HTR-8/SVneo (cell line): ENCODE measurements at regions not wholly inside any gene's neighbourhood (a gene's known extent, or its start where the extent isn't known, plus 50 kb on each side); places are given as distances from the start of the nearest gene placed in this dataset.

Experiments
- DNase-seq: peaks from one replicate; pipeline ENCODE4 v3.0.0; 2011; ENCODE audit warnings: low spot score, mixed read lengths; ENCODE audit not compliant: insufficient read length
- FAIRE-seq: peaks from 2 replicates; lab custom pipeline; 2011; peaks lifted over from hg19 to GRCh38; lab: Jason Lieb, UNC

DNA sequence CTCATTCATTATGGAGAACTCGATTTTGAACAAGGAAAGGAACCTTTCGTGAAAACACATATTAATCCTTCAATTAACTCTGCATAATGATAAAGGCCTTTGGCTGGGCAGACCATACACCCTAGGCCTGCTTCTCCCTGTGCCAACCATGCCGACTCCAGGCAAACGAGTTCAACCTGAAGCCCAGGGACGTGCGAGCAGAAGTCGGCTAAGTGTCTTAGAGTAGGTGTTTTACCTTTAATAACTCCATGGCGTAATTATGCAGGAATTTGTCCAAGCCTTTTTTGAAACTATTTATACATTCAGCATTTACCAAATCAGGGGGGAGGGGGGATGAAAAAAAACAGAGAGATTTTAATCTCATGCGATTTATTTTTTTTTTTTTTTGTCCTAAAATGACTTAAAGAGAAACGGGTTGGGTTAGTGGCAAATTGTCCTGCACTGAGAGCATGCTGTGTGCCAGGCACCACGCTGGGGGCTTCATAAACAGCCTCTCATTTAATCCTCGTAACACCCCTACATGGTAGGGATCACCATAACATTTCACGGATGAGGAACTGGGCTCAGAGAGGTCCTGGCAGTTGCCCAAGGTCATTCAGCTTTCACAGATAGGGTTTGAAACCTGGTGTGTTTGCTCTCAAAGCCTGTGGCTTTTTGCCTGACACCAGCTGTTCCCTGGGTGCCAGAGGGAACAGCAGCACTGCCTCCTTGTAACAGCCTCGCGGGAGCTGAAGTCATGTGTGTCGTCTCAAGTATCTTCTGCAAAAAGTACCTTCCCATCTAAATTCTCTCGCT lies 423.9 kb downstream of the MN1 start:
- no peak for DNase-seq
- FAIRE-seq, result no peak

GRCh38 chr22:27378311-27378800 lies 423.2 kb downstream of the MN1 start:
- DNase-seq (no peak), FAIRE-seq (no peak)

GRCh38 chr22:27378995-27379394 lies 422.6 kb downstream of the MN1 start:
- FAIRE-seq (no peak), DNase-seq (no peak)

DNA sequence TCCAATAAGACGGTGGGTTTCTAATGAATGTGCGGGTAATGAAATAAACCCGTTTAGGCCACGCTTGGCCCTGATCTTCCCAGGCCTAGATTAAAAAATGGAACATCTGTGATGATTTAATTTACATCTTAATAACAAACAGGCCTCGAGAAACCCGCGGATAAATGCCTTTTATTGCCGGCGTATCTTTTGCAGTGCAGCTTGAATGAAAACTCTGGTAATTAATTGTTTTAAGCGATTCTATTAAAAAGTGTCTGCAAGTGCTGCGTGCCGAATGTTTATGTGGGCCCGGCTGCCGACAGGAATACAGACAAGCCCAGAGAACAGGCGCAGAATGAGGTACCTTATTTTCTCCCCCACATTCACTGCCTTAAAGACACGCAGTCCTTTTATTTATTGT lies 420.7 kb downstream of the MN1 start:
- FAIRE-seq (no peak), DNase-seq (no peak)

DNA sequence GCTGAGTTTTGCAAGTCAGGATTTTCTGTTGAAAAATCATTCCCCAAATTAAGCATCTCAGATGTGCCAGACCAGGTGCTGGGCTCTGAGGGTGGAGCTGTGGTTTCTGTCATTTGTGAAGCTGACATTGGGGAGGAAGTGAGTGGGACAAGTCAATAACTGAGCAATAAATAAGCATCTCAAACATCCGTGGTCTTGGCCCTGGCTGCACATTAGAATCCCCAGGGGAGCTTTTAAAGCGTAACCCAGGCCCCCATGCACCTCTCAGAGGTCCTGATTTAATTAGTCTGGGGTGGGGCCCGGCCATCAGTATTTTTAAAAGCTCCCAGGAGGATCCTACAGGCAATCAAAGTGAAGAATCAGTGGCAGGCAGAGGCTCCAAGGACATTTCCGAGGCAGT lies 420.0 kb downstream of the MN1 start:
- DNase-seq, result no peak
- FAIRE-seq, result no peak

- DNase-seq, result no peak
These were observed 419.4 kb downstream of the MN1 start for GRCh38 chr22:27381960-27382742.

GRCh38 chr22:27382947-27383346 lies 418.6 kb downstream of the MN1 start:
- FAIRE-seq (no peak), DNase-seq (no peak)

More at GRCh38 chr22:27381960-27382742, 419.4 kb downstream of the MN1 start:
- no peak for FAIRE-seq

DNA sequence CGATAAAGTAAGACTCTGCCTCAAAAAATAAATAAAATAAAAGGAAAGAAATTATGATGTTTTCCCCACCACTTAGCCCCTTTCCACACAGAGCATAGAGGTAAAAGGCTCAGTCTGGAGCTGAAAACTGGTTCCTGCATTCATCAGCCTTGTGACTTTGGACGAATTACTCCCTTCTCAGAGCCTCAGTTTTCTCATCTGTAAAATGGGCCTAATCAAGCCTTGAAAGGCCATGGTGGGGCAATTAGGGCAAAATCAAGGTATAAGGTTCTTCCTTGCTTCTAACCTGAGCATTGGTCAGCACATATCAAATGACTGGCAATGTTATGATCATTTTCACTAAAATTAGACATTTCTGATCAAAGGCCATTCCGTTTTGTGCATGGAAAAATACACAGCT lies 417.7 kb downstream of the MN1 start:
- DNase-seq, result no peak
- FAIRE-seq, result no peak

DNA sequence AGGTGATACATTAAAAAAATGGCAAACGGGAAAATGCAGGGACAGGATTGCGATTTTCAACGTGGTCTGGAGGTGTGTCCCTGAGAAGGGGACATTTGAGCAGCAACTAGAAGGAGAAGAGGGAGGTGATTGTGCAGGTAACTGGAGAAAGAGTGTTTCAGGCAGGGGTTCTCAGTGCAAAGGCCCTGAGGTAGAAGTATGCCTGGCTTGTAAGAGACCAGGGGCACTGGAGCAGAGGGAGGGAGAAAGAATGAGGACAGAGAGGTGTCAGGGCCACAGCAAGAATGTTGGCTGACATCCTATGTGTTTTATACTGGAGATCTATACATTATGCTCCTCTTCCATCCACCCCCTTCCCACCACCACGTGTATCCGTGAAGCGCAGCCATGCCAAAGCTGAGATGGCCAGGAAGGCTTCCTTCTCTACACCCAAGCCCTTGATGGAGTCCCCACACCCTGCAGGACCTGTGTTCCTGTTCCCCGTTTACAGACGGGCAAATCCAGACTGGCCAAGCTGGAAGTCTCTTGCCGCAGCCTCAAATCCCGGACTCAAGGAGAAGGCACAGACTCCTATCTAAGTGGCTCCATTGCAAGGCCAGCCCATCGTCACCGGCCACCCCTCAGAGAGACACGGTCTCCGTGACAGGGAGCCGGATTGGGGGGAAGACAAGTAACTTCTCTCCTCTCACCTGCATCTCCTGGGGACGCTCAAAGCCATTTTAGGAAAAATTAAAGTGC lies 416.1 kb downstream of the MN1 start:
- DNase-seq (no peak), FAIRE-seq (no peak)

- FAIRE-seq, result no peak
- no peak for DNase-seq
These were observed 415.4 kb downstream of the MN1 start for GRCh38 chr22:27386186-27386585.

DNA sequence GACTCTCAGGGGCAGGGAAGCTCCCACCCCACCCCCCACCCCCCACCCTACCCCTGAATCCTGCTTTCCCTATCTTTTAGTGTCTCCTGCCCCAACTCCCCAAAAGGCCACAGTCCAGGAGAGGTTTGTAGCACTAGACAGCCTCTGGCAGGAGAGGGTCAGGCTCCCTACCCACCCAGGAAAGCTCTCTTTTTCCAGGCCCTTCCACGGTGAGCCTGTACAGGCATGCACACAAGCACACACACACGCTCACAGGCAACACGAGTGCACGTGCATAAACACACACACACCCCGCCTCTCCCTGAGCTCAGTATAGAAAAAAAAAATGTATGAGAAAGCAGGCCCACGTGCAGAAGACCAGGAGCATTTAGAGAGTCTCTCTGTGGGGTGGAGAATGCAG lies 414.0 kb downstream of the MN1 start:
- no peak for FAIRE-seq

DNA sequence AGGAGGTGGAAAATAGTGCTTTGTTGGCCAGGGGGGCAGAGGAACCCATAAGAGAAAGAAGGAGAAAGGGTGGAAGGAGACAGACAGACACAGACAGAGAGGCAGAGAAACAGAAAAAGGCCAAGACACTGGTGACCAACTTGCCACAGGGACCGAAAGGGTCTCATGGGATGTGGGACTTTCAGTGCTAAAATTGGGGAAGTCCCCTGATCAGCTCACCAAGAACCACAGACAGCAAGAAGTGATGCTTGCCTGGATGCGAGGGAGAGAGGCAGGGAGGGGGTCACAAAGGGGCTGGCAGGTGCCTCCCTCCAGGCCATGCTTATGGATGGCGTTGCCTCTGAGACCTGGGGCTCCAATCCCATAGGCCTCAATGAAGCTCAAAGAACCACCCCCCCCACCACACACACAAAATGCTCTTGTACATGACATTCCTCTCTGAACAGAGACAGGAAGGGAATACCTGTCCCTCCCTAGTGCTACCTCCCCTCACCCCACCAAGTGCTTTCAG lies 413.4 kb downstream of the MN1 start:
- DNase-seq (no peak), FAIRE-seq (no peak)

More for the DNA sequence above, 414.0 kb downstream of the MN1 start:
- DNase-seq, result no peak

- FAIRE-seq, result no peak
These were observed 411.9 kb downstream of the MN1 start for GRCh38 chr22:27389727-27390075.

GRCh38 chr22:27391092-27391770 lies 410.3 kb downstream of the MN1 start:
- DNase-seq, result no peak
- FAIRE-seq, result no peak

More at GRCh38 chr22:27389727-27390075, 411.9 kb downstream of the MN1 start:
- DNase-seq, result no peak

DNA sequence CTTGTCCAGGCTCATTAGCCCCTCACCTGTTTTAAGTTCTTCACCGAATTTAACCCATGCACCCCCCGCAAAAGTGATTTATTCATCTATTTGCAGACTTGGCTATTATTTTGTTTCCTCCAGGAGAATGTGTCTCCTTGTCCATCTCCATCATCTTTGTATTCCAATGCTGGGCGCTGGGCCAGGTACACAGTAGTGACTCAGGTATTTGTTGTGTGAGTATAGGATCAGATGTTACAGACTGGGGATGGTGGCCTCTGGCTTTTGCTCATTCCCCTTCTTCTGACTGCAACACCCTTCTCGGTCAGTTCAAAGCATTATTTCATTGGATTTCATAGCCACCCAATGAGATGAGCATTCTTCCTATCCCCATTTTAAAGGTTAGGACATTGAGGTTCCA lies 408.2 kb downstream of the MN1 start:
- FAIRE-seq (no peak), DNase-seq (no peak)

DNA sequence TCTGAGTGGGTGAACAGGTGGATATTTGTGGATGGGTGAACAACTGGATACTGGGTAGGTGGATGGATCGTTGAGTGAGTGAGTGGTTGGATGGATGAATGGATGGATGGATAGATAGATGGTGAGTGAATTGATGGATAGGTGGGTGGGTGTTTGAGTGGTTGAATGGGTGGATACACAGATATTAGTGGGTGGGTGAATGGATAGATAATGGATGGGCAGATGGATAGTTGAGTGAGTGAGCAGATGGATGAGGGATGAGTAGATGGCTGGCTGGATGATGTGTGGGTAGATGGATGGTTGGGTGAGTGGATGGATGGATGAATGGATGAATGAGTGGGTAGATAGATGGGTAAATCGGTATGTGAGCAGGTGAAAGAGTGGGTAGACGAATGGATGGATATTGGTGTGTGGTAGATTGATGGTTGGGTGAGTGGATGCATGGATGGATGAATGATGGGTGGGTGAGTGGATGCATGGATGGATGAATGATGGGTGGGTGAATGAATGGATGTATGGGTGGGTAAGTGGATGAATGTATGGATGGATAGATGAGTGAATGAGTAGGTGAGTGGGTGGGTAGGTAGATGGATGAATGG lies 406.7 kb downstream of the MN1 start:
- no peak for FAIRE-seq
- no peak for DNase-seq

DNA sequence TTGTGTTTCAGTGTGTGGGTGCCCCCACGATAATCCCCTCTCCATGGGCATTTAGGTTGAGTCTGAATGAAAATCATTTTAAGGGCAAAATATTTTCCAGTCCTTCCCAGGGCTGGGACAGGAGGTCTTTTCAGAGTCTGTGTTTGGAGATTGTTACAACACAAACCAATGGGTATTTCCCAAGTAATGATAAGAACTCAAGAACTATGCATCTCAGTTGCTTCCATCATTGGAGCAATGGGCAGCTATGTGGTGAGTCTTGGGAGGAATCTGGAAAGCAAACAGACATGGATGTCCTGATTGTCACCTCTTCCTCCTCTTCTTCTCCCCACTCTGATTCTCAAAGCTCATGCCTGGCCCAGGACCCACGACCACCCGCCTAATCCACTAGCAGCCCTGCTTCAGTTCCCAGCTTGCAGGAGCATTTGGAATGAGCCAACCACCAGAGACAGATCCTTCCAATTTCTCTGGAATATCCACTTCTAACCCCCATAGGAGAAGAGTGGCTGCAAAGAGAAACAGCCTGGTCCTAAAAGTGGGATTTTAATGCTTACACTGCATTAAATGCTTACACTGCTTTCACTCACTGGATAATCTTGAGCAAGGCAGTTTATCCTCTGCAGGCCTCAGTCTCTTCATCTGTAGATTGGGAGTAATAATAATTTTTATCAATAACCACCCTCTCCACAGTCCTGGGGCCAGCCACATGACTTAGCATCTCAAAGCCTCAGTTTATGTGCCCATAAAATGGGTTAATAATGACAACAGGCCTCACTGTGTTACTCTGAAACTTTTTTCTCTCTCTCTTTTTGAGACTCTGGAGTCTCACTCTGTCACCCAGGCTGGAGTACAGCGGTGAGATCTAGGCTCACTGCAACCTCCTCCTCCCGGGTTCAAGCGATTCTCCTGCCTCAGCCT lies 404.3 kb downstream of the MN1 start:
- FAIRE-seq (no peak), DNase-seq (no peak)

GRCh38 chr22:27397954-27398342 lies 403.6 kb downstream of the MN1 start:
- DNase-seq (no peak), FAIRE-seq (no peak)

DNA sequence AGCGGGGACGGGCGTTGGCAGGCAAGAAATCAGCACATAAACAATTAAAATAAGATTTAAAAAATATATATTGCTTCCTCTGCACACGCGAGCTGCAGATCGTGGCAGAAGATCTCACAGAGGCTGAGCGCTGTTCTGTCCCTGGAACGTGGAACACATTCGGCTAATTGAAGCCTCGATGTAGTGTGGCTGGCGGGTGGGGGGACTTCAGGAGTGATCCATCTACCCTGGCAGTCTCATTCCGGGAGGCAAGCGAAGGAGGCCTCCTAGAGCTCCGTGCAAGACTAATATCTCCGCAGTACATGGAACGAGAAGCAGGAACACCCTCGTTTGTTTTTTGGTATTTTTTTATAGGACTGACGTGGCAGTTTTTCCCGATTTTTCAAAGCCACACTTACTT lies 402.4 kb downstream of the MN1 start:
- FAIRE-seq (no peak), DNase-seq (no peak)
